ENCODE measurements at regions not wholly inside any gene's neighbourhood (a gene's known extent, or its start where the extent isn't known, plus 50 kb on each side); places are given as distances from the start of the nearest gene placed in this dataset.

DNA sequence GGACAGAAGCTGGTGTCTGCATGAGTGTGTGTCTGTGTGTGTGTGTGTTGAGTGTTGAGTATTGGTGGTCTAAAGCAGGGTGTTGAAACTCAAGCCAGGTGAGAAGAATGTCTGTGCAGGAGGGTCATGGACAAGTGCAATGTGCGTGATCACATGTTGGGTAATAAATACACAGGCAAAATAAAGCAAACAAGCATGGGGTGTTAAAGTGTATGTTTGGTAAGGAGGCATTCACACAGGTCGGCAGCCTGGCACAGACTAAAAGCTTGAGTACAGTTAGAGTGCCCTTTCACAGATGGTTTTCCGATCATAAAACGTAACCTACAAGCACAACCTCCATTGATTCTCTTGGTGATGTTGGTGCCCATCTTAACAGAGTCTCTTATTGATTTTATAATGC, 476.9 kb upstream of the KLHL1 start:
- TF ChIP-seq, protein P1, sequence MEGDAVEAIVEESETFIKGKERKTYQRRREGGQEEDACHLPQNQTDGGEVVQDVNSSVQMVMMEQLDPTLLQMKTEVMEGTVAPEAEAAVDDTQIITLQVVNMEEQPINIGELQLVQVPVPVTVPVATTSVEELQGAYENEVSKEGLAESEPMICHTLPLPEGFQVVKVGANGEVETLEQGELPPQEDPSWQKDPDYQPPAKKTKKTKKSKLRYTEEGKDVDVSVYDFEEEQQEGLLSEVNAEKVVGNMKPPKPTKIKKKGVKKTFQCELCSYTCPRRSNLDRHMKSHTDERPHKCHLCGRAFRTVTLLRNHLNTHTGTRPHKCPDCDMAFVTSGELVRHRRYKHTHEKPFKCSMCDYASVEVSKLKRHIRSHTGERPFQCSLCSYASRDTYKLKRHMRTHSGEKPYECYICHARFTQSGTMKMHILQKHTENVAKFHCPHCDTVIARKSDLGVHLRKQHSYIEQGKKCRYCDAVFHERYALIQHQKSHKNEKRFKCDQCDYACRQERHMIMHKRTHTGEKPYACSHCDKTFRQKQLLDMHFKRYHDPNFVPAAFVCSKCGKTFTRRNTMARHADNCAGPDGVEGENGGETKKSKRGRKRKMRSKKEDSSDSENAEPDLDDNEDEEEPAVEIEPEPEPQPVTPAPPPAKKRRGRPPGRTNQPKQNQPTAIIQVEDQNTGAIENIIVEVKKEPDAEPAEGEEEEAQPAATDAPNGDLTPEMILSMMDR (IDR thresholded peaks at IDR 0.05; ENCODE audit: low read depth, low read length) = no peak
- no peak for TF ChIP-seq EZH2phosphoT487 (IDR thresholded peaks at IDR 0.05; ENCODE audit: low read depth)

Measured in OCI-LY3 (cell line).